ENCODE measurements at regions not wholly inside any gene's neighbourhood (a gene's known extent, or its start where the extent isn't known, plus 50 kb on each side); places are given as distances from the start of the nearest gene placed in this dataset.

- no peak for DNase-seq (ENCODE audit: extremely low read depth in 1 of 11, low read depth in 9 of 11, low spot score in 4 of 11)
These were observed 142.3 kb upstream of the CDH5 start for GRCh38 chr16:66224186-66224585.

- DNase-seq (ENCODE audit: extremely low read depth in 1 of 11, low read depth in 9 of 11, low spot score in 4 of 11): no peak
These were observed 143.2 kb upstream of the CDH5 start for GRCh38 chr16:66223176-66223780.

DNA sequence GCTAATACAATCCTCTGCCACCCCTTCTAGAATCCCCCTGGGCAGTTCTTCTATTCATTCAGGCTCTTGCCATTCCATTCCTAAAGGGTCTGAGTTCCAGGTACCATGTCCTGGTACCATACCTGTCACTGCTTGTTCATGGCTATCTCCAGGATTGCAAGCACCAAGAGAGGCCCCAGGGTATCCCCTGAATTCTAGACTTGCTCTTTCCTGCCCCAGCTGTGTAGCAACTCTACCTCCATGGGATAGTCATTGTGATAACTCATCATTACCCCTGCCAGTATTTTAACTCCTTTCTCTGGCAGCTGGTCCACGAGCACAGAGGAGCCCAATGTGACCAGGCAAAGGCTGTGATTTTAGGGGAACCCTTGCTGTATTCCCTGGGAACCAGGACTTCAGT lies 143.7 kb upstream of the CDH5 start:
- DNase-seq (ENCODE audit: extremely low read depth in 1 of 11, low read depth in 9 of 11, low spot score in 4 of 11): no peak

DNA sequence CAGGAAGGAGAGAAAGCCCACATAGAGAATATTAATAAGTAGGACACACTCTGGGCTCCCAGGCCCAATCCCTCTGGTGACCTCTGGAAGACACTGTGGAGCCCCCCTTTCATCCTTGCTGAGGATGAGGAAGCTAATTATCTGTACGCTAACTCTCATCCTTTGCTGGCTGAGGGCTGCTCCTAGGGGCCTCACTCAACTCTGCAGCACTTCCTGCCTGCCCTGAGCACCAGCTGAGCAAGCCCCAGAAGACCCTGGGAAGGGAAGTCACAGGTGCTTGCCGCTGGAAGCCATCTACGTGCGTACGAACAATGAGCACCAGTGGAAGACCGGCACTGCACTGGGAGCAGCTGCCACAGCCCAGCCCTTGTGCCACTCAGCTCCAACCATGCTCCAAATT lies 145.8 kb upstream of the CDH5 start:
- no peak for DNase-seq (ENCODE audit: extremely low read depth in 1 of 11, low read depth in 9 of 11, low spot score in 4 of 11)

- DNase-seq (ENCODE audit: extremely low read depth in 1 of 11, low read depth in 9 of 11, low spot score in 4 of 11): no peak
These were observed 147.0 kb upstream of the CDH5 start for GRCh38 chr16:66219491-66219890.

DNA sequence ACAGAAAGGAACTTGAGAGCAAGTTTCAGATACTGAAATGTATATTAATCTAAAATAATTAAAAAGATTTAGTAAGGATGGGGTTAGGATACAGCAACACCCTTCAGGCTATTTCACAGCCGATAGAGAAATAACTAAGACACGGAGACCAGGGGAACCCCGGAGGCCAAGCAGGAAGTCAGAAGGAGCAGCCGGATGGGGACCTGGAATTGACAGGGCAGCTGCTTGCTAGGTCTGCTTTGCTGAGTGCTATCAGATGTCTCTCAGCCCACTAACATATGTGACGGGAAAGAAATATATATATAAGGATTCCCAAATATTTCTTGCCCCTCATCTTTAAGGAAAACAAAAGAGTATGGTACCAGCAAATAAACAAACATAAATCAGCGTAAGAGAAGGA lies 154.1 kb upstream of the CDH5 start:
- no peak for DNase-seq (ENCODE audit: extremely low read depth in 1 of 11, low read depth in 9 of 11, low spot score in 4 of 11)

GRCh38 chr16:66211651-66212050 lies 154.8 kb upstream of the CDH5 start:
- DNase-seq (ENCODE audit: extremely low read depth in 1 of 11, low read depth in 9 of 11, low spot score in 4 of 11): no peak

DNA sequence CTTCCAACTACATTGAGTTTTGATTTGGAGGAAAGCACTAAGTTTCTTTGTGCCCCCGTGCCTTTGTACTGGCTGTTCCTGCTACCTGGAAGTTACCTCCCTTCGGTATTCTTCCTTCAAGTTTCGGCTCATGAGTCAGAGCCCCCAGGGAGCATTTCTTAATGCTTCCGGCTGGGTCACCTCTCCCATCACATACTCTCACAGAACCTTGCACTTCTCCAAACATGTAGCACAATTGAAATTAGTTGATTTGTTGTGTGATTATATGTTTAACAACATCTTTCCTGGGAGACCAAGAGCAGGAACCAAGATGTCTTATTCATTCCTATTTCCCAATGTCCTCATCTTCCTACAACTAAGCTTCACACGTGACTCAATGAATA lies 158.6 kb upstream of the CDH5 start:
- DNase-seq (ENCODE audit: extremely low read depth in 1 of 11, low read depth in 9 of 11, low spot score in 4 of 11): no peak

DNA sequence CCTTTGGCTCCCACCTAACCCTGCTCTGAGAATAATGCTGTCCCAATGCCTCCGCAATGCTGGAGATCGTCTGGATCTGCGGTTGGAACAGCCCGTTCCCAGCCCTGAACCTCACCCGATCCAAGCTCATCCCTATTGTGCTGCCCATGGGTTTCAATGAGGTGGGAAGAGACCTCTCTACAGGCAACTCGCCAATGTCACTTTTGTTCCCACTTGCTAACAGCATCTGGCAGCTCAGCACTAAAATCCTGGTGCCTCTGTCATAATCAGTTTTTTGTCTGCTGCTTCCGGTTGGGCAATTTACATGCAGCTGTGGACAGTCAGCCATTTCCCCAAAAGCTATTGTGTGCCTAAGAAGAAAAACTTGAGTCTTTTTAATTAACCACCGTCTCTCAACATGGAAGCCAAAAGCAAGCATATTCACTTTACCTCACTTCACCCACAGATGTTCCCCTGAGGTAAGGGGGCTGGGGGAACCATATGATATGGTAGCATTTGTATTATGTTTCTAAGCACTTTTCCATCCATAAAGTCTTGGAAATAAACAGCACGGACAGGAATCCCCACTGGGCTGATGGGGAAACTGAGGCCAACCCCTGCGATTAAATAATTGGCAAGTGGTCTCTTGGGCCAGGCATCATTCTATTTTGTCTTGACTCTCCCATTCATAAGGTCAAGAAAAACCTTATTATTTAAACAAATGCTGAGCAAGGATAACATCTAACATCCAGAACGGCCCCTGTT lies 159.2 kb upstream of the CDH5 start:
- DNase-seq (ENCODE audit: extremely low read depth in 1 of 11, low read depth in 9 of 11, low spot score in 4 of 11): no peak

- no peak for DNase-seq (ENCODE audit: extremely low read depth in 1 of 11, low read depth in 9 of 11, low spot score in 4 of 11)
These were observed 160.1 kb upstream of the CDH5 start for GRCh38 chr16:66206363-66206762.

GRCh38 chr16:66205287-66206231 lies 160.9 kb upstream of the CDH5 start:
- DNase-seq (ENCODE audit: extremely low read depth in 1 of 11, low read depth in 9 of 11, low spot score in 4 of 11): no peak

DNA sequence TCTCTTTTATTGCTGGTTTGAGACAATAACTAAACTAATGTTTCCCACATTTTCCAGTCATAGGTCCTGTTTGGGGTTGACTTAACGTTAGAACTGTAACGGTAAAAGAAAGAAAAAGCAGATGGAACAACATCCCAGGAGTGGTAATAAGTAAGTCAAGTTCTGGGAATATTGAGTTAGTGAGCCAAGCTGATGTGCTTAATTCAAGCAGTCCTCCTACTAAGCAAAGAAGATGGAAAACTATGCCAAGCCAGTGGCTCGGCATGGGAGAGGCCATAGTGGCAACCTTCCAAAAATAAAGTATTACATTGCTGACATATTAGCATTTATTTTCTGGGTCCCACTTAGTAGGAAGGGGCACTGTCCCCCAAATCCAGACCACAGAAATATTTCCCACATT lies 161.7 kb upstream of the CDH5 start:
- DNase-seq (ENCODE audit: extremely low read depth in 1 of 11, low read depth in 9 of 11, low spot score in 4 of 11): no peak

GRCh38 chr16:66203476-66203875 lies 163.0 kb upstream of the CDH5 start:
- no peak for DNase-seq (ENCODE audit: extremely low read depth in 1 of 11, low read depth in 9 of 11, low spot score in 4 of 11)

GRCh38 chr16:66199189-66199588 lies 167.3 kb upstream of the CDH5 start:
- DNase-seq (ENCODE audit: extremely low read depth in 1 of 11, low read depth in 9 of 11, low spot score in 4 of 11): no peak

DNA sequence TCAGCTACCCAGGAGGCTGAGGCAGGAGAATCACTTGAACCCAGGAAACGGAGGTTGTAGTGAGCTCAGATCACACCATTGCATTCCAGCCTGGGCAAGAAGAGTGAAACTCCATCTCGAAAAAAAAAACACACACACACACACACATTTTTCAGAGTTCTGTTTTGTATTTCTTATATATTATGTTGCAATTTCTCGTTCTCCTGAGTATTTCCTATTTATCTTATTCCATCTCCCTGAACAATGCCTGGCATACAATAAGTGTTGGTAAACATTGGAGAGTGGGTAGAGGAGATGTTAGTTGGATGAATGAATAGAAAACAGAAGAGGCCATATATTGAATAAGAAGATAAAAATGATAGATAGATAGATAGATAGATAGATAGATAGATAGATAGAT lies 167.8 kb upstream of the CDH5 start:
- DNase-seq (ENCODE audit: extremely low read depth in 1 of 11, low read depth in 9 of 11, low spot score in 4 of 11): no peak

GRCh38 chr16:66197668-66198278 lies 168.7 kb upstream of the CDH5 start:
- DNase-seq (ENCODE audit: extremely low read depth in 1 of 11, low read depth in 9 of 11, low spot score in 4 of 11): no peak

- DNase-seq (ENCODE audit: extremely low read depth in 1 of 11, low read depth in 9 of 11, low spot score in 4 of 11): no peak
These were observed 169.7 kb upstream of the CDH5 start for GRCh38 chr16:66196770-66197169.

- no peak for DNase-seq (ENCODE audit: extremely low read depth in 1 of 11, low read depth in 9 of 11, low spot score in 4 of 11)
These were observed 171.6 kb upstream of the CDH5 start for GRCh38 chr16:66194866-66195265.

DNA sequence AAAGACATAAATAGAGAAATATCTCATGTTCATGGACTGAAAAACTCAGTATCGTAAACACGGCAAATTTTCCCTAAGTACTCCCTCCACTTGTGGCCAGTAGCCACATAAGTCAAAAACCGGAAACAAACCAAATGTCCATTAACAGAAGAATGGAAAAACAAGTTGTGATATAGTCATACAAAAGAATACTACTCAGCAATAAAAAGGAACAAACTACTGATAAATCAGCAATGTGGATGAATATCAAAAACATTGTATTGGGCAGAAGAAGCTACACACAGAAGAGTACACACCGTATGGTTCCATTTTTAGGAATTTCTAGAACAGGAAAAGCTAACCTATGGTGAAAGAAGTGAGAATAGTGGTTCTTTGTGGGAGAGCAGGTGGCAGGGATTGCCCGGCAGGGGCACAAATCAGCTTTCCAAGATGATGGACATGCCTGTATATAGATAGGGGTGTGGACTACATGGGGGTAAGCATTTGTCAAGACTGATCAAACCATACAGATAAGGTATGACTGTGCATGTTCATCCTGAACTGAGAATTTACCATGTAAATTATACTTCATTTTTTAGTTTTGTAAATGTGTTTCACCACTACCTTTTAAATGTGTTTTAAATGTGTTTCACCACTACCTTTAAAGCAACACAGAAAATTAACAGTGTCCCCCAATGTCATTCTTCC lies 172.8 kb upstream of the CDH5 start:
- no peak for DNase-seq (ENCODE audit: extremely low read depth in 1 of 11, low read depth in 9 of 11, low spot score in 4 of 11)

Measured in renal cortex interstitium (tissue), 11 donors.